ENCODE measurements at regions not wholly inside any gene's neighbourhood (a gene's known extent, or its start where the extent isn't known, plus 50 kb on each side); places are given as distances from the start of the nearest gene placed in this dataset.

- H2BK15ac ChIP-seq (ENCODE audit: low read depth, low read length): no peak overlapping the region
- BruUV-seq (replicated peaks): no TSS peak
- H3K18ac ChIP-seq (ENCODE audit: low read depth, low read length): no peak overlapping the region
- no peak for DNase-seq
- H3K4me2 ChIP-seq (ENCODE audit: low read depth, low read length): no peak overlapping the region
- no peak overlapping the region for H2AK9ac ChIP-seq (replicated peaks; ENCODE audit: low read depth, low read length, poor library complexity)
- no peak overlapping the region for H3K56ac ChIP-seq (ENCODE audit: extremely low read depth, insufficient read depth, low read length)
- no peak overlapping the region for H4K5ac ChIP-seq (ENCODE audit: low read depth, low read length)
- H2AFZ ChIP-seq (replicated peaks; ENCODE audit: low read length, poor library complexity): peak overlapping the region; percentile 43
- H3K9me1 ChIP-seq (ENCODE audit: insufficient read depth, low read length): no peaks in the 10 kb centered on the region
- ChIA-PET CTCF (interaction anchor here (5.0 kb wide), 1 partner anchor 96 kb away, joined by 35 read pairs; no protein-coding TSS in a partner anchor), POLR2A (ENCODE audit: unreplicated experiment) (no interaction called here)
- no peak overlapping the region for H3K14ac ChIP-seq (replicated peaks; ENCODE audit: low read depth, low read length)
- H3K36me3 ChIP-seq (ENCODE audit: control insufficient read depth, insufficient read depth, low read length): no peaks in the 10 kb centered on the region
- no peak overlapping the region for H4K91ac ChIP-seq (ENCODE audit: insufficient read depth, low read depth, low read length)
- H3K4me3 ChIP-seq (ENCODE audit: insufficient read depth, low read depth, low read length): no peak overlapping the region
- H3K4me1 ChIP-seq (ENCODE audit: control insufficient read depth, insufficient read depth, low read length): no peaks in the 10 kb centered on the region
- no peaks in the 10 kb centered on the region for H4K20me1 ChIP-seq (ENCODE audit: insufficient read depth, low read length)
- intact Hi-C loops (cut with micrococcal nuclease): loop anchor here (5.0 to 10.0 kb wide), 3 partner anchors 42 to 315 kb away; partner anchors contain the start of genes ANKRD18B and AQP7
- H2BK120ac ChIP-seq (ENCODE audit: low read depth, low read length): no peak overlapping the region
- H2BK5ac ChIP-seq (ENCODE audit: low read depth, low read length, poor library complexity, severe bottlenecking): no peak overlapping the region
- no peaks in the 10 kb centered on the region for H3K79me1 ChIP-seq (ENCODE audit: low read depth in 1 of 2, low read length in 2 of 2)
- 30% methylated on average over 2 of the region's 19 CpGs; no CpG with 5 or more reads in 1 of the 2 experiments for WGBS, 2 experiments (ENCODE audit: extremely low coverage in 2 of 2, insufficient read length in 1 of 2)
- no peak overlapping the region for H3K27ac ChIP-seq (ENCODE audit: insufficient read depth, low read length)
- in situ Hi-C loops (cut with MboI; ENCODE audit: low sequenced_read_pairs): loop anchor here (5.0 to 25.0 kb wide), 2 partner anchors 97 to 307 kb away; partner anchors contain the start of gene AQP7
- TF ChIP-seq BHLHE40 (IDR thresholded peaks at IDR 0.05; ENCODE audit: low read depth, low read length) (no peak), MAFK (IDR thresholded peaks at IDR 0.05; ENCODE audit: low read depth, low read length) (no peak), CEBPB (IDR thresholded peaks at IDR 0.05; ENCODE audit: low read depth, low read length) (no peak), MAZ (IDR thresholded peaks at IDR 0.05; ENCODE audit: borderline replicate concordance, low read depth, low read length) (no peak), RAD21 (IDR thresholded peaks at IDR 0.05; ENCODE audit: low read length) (peak; percentile 25; the same call in 1 of the 2 replicates), FOS (IDR thresholded peaks at IDR 0.05; ENCODE audit: low read depth, low read length) (no peak), RFX5 (IDR thresholded peaks at IDR 0.05; ENCODE audit: low read depth, low read length) (no peak), CTCF (conservative IDR thresholded peaks at IDR 0.05; ENCODE audit: low read depth, low read length) (peak; percentile 53), SMC3 (IDR thresholded peaks at IDR 0.05; ENCODE audit: low read depth, low read length) (peak; percentile 33; the same call in 1 of the 2 replicates), NFE2L2 (IDR thresholded peaks at IDR 0.05; ENCODE audit: low read depth, low read length) (no peak), MXI1 (IDR thresholded peaks at IDR 0.05; ENCODE audit: borderline replicate concordance, low read depth, low read length) (no peak), POLR2A (IDR thresholded peaks at IDR 0.05; ENCODE audit: low read depth, low read length) (no peak), ELK1 (IDR thresholded peaks at IDR 0.05; ENCODE audit: borderline replicate concordance, low read depth, low read length) (no peak), RCOR1 (IDR thresholded peaks at IDR 0.05; ENCODE audit: insufficient replicate concordance, low read length) (no peak)
- no peak overlapping the region for H2BK20ac ChIP-seq (ENCODE audit: low read depth, low read length)
- no peak overlapping the region for H3K4ac ChIP-seq (ENCODE audit: low read depth, low read length)
- 0 out of 2 replicates have a peak overlapping the region, but pooled peaks have one; percentile 14 for H2AK5ac ChIP-seq (ENCODE audit: low read depth, low read length)
- H3K9ac ChIP-seq (ENCODE audit: low read depth, low read length): no peak overlapping the region
- H3K27me3 ChIP-seq (ENCODE audit: control insufficient read depth, insufficient read depth, low read length): peaks cover 13% of the 10 kb centered on the region
- no peaks in the 10 kb centered on the region for H3K9me3 ChIP-seq (ENCODE audit: control insufficient read depth, insufficient read depth, low read length)
- no peak overlapping the region for H4K8ac ChIP-seq (ENCODE audit: low read depth in 2 of 2, low read length in 2 of 2)
- H3K23ac ChIP-seq (ENCODE audit: low read depth, low read length): no peak overlapping the region
- dilution Hi-C loops (cut with HindIII; ENCODE audit: low sequenced_read_pairs, unreplicated experiment): no loop called here
- ATAC-seq (ENCODE audit: low read depth): peak; percentile 45
These were observed 75.6 kb upstream of the PRSS3 start for GRCh38 chr9:33719581-33720374.

Measured in IMR-90 (cell line).